Hematopoietic multipotent progenitor cell treated with erythropoietin and hydrocortisone succinate and interleukin-3 and kit ligand, for 8 days (in vitro differentiated cells): ENCODE measurements at regions not wholly inside any gene's neighbourhood (a gene's known extent, or its start where the extent isn't known, plus 50 kb on each side); places are given as distances from the start of the nearest gene placed in this dataset.
"Not testable (repeated sequence)": the region's sequence is repeated elsewhere in the genome, so short reads cannot be mapped to it uniquely, and the experiment has no call there.

Experiments used
- DNase-seq: peaks from one replicate; pipeline ENCODE4 v3.0.0-alpha.2; 2015

DNA sequence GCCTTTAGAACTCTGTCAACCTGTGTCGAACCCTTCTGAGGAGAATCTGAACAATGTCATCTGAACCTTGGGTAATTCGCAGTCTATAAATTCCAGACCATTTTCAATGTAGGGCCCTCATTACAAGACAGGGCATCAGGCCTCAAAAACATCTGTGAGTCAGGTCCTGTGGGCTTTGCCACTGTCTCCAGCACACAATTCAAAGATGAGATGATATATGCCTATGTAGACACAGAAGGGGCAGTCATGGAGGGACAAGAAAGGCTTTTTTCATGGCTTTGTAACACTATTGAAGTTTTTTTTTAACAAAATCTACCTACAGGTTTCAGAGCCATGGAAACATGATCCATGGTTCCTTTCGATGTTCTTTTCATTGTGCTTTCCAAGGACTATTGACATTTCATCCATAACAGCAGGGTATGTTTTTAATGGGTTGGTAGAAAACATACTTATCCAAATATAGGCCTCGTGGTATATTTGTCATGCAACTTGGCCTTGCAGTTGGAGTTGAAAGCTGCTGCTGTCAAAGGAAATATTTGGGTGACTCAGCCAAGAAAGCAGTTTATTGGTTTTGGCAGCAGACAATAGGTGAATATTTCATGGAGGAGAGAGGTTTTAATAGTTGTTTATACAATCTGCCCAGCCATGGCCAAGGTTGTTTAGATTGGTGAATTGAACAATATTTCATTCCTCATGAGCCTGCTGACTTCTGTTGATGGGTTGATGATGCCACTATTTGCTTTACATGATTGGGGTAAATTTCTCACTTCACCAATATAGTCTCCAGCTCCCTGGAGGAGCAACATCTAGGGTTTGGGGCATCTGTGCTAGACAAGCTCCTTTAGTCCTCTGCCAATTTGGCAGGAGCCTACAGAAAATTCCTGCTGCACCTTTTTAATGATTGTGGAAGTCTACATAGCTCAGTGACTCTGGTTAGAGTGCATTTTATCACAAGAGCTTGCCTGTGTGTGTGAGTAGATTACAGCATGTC is 158.4 kb upstream of the TMEM72 start:
- no peak for DNase-seq

DNA sequence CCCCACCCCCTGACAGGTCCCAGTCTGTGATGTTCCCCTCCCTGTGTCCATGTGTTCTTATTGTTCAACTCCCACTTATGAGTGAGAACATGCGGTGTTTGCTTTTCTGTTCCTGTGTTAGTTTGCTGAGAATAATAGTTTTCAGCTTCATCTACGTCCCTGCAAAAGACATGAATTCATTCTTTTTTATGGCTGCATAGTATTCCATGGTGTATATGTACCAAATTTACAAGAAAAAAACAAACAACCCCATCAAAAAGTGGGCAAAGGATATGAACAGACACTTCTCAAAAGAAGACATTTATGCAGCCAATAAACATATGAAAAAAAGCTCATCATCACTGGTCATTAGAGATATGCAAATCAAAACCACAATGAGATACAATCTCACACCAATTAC is 156.8 kb upstream of the TMEM72 start:
- DNase-seq = not testable (repeated sequence)

DNA sequence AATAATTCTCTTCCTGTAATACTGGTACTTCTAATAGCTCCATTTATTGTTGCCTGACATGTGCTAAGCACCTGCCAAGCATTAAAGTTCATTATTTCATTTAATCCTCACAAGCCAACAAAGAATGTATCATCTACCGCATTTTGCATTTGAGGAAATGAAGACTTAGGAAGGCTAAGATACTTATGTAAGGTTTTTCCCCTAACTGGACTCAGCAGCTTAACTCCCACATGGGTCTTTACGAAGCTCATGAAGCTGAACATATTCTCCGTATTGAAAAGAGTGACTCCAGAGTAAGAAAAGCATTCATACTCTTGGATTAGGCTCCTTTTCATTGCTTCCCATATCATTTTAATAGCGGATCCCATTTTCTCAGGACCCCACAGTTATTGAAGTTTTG is 155.7 kb upstream of the TMEM72 start:
- no peak for DNase-seq

DNA sequence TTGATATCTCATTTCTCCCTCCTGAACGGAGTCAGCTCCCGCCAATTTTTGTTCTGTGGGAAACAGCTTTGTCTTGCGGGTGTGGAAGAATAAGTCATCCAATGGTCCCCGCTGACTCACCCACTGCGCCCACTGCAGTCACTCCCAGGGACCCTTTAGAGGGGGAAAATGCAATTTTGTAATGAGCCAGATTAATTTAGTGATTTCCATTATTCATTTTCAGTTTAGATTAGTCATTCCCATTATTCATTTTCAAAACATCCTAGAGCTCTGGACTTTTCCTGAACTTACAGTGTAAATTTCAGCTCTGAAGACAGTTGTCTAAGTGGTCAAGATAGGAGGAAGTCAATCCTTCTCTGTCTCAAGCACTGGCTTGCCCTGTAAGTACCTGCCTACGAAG is 154.9 kb upstream of the TMEM72 start:
- no peak for DNase-seq

DNA sequence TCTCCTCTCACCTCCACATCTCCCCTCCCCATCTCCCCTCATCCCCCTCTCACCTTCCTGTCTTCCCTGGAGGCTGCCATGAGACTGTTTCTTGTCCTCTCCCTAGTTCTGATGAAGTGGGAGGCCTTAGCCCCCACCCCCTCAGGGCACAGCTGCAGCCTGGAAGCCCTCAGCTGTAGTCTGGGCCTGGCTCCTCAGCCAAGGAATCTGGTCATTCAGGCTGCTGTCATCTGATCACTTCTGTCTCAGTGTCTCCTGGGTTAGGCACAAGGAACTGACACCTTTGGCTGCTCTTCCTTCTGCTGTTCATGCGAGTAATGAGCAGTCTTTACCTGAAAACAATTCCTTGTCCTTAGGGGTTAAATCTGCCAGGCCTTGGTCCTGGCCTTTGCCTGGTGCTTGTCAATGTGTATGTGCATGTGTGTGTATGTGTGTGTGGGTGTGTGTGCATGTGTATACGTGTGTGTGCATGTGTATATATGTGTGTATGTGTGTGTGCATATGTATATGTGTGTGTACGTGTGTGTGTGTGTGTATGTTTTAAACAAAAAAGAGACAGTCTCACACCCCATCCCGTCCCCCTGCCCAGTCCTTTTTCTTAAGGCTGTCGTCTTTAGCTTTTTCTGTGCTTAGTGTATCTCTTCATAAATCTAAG is 153.5 kb upstream of the TMEM72 start:
- DNase-seq = no peak

DNA sequence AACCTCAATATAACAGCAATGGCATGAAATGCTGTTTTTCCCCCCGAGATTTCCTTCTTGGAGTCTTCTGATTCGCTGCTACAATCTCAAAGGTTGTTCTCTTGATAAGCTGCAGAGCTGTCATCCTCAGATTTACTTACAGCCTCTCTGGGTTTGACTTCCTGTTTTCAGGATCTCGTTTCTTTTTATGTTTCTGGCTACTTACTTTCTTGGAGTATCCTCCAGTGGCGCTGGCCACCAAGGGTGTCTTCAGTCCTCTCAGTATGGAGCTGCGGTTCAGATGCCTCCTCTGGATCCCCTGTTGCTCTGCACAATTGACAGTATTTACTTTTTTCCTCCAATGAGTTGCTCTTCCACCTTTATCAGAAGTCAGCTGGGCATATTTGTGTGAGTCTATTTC is 152.0 kb upstream of the TMEM72 start:
- no peak for DNase-seq

DNA sequence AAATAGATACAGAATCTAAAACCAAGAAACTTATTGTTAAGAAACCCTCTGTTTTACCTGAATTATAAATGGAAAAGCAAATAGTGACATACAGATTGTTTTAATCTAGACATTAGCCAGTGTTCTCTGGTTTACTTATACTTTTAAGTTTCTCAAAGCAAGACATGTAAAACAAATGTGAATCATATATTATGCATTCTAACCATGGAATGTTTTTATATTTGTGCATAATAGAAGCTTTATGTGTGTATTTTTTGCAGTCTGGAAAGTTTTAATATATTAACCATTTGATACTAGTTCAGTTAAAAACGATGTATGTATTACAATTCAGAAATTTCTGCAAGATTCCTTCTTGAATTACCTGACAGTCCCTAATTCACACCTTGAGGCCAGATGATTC is 150.6 kb upstream of the TMEM72 start:
- no peak for DNase-seq

DNA sequence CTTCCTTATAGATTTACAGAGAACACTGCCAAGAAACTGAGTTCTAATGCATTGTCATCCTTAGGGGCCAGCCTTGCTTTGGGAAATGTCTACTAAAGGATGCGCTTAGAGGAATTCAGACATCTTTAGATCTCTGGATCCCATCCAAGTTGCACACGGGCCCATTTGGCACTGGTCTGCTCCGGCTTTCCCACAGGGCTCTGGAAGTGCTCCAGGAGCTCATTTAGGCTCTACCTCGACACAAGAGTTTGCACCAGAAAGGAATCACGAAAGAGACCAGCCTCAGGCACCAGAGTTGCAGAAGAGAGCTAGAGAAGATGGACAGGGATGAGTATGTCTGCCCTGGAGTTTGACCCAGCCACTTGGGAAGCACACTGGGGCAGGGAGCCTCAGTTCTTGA is 150.1 kb upstream of the TMEM72 start:
- DNase-seq = no peak

DNA sequence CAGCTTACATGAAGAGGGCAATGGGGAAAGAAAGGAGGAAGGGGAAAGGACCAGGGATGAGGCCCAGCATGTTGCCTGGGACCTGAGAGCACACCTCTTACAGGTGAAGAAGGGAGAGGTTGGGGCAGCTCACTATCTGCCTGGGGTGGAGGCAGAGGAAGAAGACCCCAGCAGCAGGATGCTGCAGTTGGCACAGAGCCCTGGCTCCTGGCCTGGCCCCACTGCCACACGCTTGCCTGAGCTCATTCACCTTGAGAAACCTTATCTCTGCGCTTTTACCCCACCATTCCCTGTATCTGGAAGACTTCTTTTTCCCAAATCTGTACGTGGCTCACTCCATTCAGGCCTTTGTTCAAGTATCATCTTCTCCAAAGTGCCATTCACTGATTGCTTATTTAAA is 147.8 kb upstream of the TMEM72 start:
- DNase-seq = no peak

DNA sequence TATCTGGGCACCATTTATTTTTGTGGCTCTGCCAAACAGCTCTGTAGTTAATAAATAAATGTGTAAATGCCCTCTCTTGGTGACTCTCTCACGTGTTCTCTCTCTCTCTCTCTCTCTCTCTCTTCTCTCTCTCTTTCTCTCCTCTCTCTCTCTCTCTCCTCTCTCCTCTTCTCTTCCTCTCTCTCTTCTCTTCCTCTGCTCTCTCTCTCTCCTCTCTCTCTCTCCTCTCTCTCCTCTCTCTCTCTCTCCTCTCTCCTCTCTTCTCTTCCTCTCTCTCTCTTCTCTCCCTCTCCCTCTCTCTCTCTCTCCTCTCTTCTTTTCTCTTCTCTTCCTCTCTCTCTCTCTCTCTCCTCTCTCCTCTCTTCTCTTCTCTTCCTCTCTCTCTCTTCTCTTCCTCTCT is 145.8 kb upstream of the TMEM72 start:
- DNase-seq = no peak

DNA sequence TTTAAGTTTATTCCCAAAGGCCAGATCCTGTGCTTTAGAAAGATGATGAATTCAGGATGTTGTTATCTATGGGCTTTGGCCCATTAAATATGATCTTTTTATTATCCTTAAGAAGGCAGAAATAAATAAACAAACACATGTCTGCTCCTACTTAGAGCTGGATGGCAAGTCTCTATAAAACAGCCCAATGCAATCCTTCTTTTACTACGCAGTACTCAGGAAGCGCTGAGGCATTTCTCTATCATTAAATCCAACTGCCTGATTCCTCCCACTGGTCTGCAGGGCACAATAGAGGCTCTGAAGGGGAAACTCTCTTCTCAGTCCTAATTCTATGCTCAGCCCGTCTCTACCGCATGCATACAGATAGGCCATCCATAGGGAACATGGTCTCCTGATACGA is 144.5 kb upstream of the TMEM72 start:
- DNase-seq = no peak

DNA sequence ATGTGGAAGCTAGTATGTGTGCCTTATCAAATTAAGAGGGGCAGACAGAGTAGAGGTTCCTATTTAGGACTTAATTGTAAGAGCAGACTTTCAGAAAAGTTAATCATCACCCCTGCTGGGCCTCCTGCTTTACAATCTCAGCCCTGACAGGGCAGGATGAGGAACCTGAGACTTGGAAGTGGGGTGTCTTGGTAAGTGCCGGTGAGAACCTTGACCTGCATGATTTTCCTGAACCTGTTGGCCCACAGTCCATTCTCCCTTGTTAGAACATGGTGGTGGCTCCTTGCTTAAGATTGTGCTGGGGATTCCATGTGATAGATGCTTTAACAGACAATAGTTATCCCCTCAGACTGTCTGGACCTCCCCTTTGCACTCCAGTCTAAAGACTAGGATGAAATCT is 141.7 kb upstream of the TMEM72 start:
- no peak for DNase-seq

DNA sequence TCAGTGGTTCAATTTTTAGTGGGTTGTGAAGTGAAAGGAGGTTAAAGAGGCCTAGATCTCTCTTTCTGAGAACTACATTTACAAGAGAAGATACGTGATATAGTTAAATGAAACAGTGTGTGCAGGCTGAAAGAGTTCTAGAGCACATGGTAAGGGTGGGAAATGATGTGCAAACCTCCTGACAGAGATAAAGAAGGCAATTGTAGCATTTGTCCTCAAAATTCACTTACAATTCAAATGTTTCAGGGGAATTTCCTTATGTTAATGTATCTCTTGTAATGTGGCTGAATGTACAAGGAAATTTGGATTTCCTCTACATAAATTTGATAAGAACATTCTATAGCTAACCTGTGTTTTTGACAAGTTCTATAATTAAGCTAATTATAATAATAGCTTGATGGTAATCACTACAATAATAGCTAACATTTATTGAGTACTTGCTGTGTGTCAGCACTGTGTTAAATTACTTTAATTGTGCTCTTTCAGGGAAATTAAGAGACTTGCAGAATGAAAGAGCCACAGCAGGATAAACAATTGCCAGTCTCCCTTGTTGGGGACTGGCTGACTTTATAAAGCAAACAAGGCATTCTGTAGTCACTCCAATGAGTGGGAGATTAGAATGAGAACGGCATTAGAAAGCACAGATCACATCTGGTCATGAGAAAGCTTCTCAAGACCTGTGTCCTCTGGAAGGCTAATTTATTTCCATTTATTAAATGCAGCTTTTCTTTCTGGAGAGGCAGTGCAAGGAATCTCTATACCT is 139.7 kb upstream of the TMEM72 start:
- no peak for DNase-seq

DNA sequence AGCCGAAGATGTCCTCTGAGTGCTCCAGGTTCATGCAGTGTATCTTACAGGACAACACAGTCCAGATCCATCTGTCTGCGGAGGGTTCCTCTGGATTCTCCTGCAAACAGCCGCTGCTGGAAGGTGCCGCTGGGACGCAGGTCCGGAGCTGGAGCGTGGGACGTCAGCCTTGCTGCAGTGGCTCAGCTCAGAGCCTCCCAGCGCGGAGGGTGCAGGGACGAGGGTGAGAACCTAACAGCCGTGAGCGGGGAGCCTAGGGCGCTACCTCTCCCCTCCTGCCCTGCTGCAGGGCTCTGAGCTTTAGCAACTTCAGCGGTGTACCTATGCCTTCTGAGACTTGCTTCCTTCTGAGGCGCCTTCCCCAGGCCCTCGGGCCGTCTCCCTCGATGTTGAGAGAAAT is 137.6 kb upstream of the TMEM72 start:
- no peak for DNase-seq

DNA sequence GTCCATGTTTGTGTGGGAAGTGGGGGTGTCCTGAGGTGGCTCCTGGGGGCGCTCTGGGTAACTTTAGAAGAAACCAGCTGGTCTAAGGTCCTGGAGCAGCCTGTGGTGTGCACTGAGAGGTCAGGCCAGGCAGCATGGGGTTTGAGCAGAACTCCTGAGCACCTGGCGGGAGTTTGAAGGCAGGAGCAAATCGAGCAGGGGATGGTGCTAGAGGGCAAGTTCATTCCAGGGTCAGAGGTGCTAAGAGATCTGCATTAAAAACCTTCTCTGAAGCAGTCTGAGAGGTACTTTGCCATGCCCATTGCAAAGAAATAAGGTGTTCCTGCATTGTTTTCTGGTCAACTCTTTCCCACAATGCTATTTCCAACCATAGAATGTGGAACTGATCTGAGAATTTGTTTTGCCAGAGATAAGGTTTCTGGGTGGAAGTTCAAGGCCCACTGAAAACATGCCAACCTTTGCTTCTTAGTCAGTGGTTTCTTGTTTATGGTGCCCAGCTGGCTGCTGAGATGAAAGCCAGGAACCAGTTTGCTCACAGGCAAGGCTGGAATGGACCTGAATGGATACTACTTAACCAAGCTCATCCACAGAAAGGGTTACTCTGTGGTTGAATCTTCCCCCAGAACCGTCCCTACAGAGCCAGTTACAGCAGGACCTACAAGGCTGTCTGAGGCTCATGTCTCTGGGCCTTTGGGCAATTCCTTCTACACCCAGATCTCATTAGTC is 136.3 kb upstream of the TMEM72 start:
- DNase-seq = no peak

DNA sequence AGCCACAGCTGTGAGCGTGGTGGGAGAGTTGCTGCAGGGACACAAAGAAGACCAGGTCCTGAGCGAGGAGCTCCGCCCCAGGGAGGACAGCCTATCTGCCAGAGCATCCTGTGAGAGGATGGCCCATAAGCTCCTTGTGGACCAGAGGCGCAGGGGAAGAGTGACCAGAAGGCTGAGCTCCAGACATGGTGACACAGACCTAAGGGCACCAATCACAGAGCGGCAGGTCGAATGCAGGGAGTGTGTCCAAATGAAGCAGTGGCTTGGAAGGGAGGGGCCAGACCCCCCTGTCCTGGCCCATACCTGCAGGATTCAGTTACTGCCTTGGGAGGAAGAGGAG is 135.8 kb upstream of the TMEM72 start:
- DNase-seq = no peak

DNA sequence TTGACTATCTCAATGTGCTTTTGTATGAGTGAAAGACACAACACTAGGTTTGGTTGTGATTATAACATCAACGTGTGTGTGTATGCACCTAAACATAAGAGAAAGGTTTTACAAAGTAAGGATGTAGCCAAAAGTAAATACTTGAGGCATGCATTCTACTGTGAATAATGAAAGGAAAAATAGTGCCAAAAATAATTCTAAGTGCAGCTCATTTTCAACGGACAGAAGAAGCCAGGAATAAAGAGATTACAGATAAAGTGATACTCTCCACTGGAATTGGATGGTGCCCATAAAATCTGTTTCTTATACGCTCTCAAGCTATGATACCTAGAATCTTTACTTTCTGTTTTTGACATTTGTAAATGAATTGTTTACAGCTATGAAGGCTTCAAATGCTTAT is 135.0 kb upstream of the TMEM72 start:
- DNase-seq = no peak

DNA sequence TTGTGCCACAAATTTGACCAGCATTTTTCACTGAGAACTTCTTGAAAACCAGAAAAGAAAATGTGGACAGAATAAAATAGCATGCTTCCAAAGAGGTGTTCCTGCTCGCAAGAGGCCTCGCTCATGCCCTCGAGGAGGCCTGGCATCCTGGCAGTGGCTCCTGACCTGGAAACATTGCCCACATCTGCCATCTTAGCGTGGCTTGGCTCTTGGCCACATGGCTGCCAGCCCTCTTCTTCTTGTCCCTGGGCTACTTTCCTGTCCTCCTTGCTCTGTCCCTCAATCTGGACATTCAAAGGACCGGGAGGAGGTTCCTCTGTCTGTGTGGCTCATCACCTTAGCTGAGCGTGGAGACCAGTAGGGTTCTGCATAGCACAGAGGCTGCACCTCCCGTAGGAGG is 131.6 kb upstream of the TMEM72 start:
- no peak for DNase-seq

DNA sequence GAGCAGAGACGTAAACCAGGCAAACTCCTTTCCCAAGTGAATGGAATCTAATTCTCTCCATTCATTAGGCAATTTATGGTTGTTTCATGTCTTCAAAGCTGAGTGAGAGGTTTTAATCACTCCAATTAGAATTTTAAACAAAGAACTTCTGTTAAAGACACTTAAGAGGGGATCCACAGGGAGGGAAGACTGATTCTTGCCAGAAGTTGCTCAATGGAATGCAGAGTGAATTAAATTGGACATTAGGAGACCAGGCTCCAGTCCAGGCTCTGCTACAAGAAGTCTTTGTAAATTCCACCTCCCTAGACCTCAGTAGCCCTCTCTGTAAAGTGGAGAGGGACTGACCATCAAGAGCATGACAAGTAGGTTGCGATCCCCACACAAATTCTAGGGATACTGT is 130.7 kb upstream of the TMEM72 start:
- DNase-seq = no peak

DNA sequence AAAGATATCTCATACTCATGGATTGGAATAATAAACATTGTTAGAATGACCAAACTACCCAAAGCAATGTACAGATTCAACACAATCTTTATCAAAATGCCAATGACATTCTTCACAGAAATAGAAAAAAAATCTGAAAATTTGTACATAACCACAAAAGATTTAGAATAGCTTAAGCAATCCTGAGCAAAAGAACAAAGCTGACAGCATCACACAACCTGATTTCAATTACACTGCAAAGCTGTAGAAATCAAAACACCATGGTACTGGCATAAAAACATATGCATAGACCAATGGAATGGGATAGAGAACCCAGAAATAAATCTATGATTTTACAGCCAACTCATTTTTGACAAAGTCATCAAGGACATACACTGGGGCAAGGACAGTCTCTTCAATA is 130.0 kb upstream of the TMEM72 start:
- no peak for DNase-seq

DNA sequence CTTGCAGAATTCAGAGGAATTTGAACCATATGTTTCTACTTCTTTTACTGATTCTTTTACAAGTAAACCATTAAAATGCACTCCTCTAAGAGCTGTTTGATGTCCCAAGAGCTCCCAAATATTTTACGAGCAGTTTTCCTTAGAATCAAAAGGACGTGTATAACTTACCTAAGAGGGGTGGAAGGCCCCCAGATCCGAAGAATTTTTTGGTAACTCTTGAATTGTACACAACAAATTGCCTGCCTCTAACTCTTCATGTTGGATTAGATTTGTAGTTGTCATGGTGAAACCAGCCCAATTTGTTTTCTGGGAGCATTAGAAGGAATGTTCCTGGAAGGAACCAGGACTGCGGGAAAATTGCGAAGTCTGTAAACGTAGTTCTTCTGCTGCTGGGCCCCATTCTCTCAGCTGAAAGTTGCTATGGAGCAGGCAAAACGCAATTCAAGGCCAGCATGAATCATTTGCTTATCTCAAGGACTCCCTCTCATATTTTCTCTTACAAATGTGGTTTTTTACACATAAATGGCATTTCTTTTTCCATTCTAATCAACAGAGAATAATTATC is 124.8 kb upstream of the TMEM72 start:
- no peak for DNase-seq

DNA sequence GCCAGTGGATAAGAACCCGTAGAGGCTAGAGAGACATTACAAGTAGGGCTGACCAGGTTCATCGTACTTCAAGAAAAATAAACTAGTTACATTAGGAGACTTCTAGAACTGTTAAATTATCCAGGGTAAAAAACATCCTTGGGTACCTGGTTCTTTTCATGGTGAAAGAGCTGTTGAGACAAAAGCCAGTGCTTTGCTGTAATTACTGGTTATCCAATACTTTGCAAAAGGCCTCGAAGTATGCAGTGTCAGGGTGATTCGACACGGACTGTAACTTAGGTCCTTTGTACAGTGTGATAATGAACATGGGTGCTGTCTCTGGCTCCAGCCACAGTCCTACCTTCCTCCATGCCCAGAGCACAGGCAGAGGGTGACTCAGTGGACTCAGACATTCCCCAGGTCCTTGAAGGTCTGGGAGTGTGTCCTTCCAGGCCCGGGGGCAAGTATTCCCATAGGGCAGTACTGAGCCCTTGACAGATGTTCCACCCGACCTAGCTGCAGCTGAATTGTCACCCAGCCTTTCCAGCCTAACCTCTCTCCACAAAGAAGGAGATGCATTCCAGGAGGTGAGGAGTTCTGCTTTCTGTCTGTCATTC is 123.6 kb upstream of the TMEM72 start:
- DNase-seq = no peak
